Endodermal cell (in vitro differentiated cells): ENCODE measurements at regions not wholly inside any gene's neighbourhood (a gene's known extent, or its start where the extent isn't known, plus 50 kb on each side); places are given as distances from the start of the nearest gene placed in this dataset.
A peak's percentile ranks its signal among the peaks of the same experiment; 100 is the strongest.

Experiments
- DNase-seq: peaks from one replicate; pipeline ENCODE4 v3.0.0-alpha.2; 2017
- H3K27ac ChIP-seq: 2 replicates; pipeline ENCODE4 v1.5.1; 2013; ENCODE audit warnings: mild to moderate bottlenecking, low read depth, low read length, moderate library complexity
- H3K27me3 ChIP-seq: 2 replicates; pipeline ENCODE4 v1.6.1; 2013; ENCODE audit warnings: mild to moderate bottlenecking, low read length, moderate library complexity; ENCODE audit not compliant: insufficient read depth, control insufficient read depth, poor library complexity, severe bottlenecking
- H3K36me3 ChIP-seq: 2 replicates; pipeline ENCODE4 v1.7.0; 2013; ENCODE audit warnings: mild to moderate bottlenecking, low read length, moderate library complexity; ENCODE audit not compliant: control insufficient read depth, insufficient read depth
- H3K4me1 ChIP-seq: one replicate; pipeline ENCODE4 v1.7.0; 2013; ENCODE audit warnings: low read length; ENCODE audit not compliant: control insufficient read depth, insufficient read depth
- H3K4me3 ChIP-seq: 2 replicates; pipeline ENCODE4 v1.5.1; 2013; ENCODE audit warnings: mild to moderate bottlenecking, low read length, moderate library complexity
- H3K9ac ChIP-seq: 2 replicates; pipeline ENCODE4 v1.6.1; 2013; ENCODE audit warnings: mild to moderate bottlenecking, low read length, moderate library complexity; ENCODE audit not compliant: poor library complexity, severe bottlenecking; ENCODE audit errors: extremely low read depth
- H3K9me3 ChIP-seq: 2 replicates; pipeline ENCODE4 v1.6.1; 2013; ENCODE audit warnings: mild to moderate bottlenecking, low read length, moderate library complexity; ENCODE audit not compliant: control insufficient read depth
- H3K27ac Mint-ChIP-seq: 2 replicates; pipeline ENCODE4 v1.8.0; 2020; ENCODE audit warnings: mixed read lengths
- H3K27me3 Mint-ChIP-seq: 2 replicates; pipeline ENCODE4 v1.8.0; 2021; ENCODE audit warnings: mild to moderate bottlenecking, mixed read lengths; ENCODE audit not compliant: insufficient read depth
- H3K36me3 Mint-ChIP-seq: 2 replicates; pipeline ENCODE4 v1.8.0; 2020; ENCODE audit warnings: low read depth, mixed read lengths
- H3K4me1 Mint-ChIP-seq: 2 replicates; pipeline ENCODE4 v1.8.0; 2020; ENCODE audit warnings: mixed read lengths
- H3K4me3 Mint-ChIP-seq: 2 replicates; pipeline ENCODE4 v1.8.0; 2020; ENCODE audit warnings: mild to moderate bottlenecking, moderate library complexity, mixed read lengths
- H3K9me3 Mint-ChIP-seq: 2 replicates; pipeline ENCODE4 v1.8.0; 2020; ENCODE audit warnings: mild to moderate bottlenecking, mixed read lengths
- CTCF ChIP-seq: fragments of 200-600 bp; sonication (generic); conservative IDR thresholded peaks from 2 replicates; pipeline ENCODE4 v1.5.0; 2021; ENCODE audit warnings: antibody characterized with exemption, mild to moderate bottlenecking
- WGBS, 2 experiments: methylation state at CpG; one replicate each; pipeline versions ENCODE4 v1.1.5 to v1.1.7; 2013; ENCODE audit warnings: missing lambda C conversion rate in 2 of 2, mixed read lengths in 1 of 2; ENCODE audit not compliant: insufficient coverage in 1 of 2, insufficient read length in 1 of 2; 5-methylcytosine and 5-hydroxymethylcytosine counted together

DNA sequence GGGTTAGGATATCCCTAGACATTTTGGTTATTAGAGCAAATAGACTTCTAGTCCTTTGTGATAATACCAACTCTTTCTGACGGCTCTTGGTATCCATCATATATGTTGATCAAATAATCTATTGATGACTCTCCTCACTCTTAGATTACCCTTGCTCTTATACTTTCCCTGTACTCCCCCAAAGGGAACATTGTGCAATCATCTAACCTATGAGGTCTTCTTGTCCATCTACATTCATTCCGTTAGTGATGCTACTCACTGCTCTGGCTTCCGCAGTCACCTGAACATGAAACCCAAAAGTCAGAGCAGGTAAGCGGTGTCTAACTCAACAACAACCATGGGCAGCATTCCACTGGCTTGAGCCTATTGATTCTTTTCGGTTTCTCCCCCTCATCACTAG is 223.7 kb upstream of the SALL1 start:
- peaks cover 8% of the 10 kb centered on the region for H3K4me1 Mint-ChIP-seq
- H3K36me3 Mint-ChIP-seq, result peaks cover 2% of the 10 kb centered on the region
- no peak overlapping the region for H3K4me3 ChIP-seq
- no peak overlapping the region for H3K27ac ChIP-seq
- no peaks in the 10 kb centered on the region for H3K27me3 Mint-ChIP-seq
- peak; percentile 2 for DNase-seq
- no peaks in the 10 kb centered on the region for H3K36me3 ChIP-seq
- WGBS, 2 experiments, result 94 to 95% methylated on average over 3 to 5 of the region's 5 CpGs
- no peaks in the 10 kb centered on the region for H3K27me3 ChIP-seq
- no peak overlapping the region for H3K9ac ChIP-seq
- H3K9me3 ChIP-seq, result no peaks in the 10 kb centered on the region
- no peak overlapping the region for H3K27ac Mint-ChIP-seq
- no peak for TF ChIP-seq CTCF
- no peaks in the 10 kb centered on the region for H3K9me3 Mint-ChIP-seq
- H3K4me1 ChIP-seq, result no peaks in the 10 kb centered on the region
- H3K4me3 Mint-ChIP-seq, result no peak overlapping the region

- Mint-ChIP-seq H3K27me3 (no peaks in the 10 kb centered on the region), H3K9me3 (peaks cover under 1% of the 10 kb centered on the region)
- no peak overlapping the region for H3K9ac ChIP-seq
Observed at GRCh38 chr16:51374346-51374745, 223.3 kb upstream of the SALL1 start.

DNA sequence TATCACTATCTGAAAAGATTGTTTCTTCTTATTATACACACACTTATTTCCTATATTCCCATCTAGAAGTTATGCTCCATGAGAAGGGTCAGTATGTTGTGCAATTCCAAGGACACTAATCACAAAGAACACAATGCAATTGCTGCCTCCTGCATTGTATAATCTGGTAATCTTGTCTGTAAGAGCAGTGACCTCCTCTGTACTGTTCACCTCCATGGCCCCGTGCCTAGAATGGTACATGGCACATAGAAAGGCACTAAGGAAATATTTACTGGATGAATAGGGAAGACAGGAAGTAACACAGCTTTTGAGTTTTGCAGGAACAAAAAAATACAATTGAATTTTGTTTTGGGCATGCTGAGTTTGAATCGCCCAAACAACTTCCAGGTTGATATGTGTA is 214.6 kb upstream of the SALL1 start:
- no peaks in the 10 kb centered on the region for H3K4me1 Mint-ChIP-seq
- H3K9ac ChIP-seq, result no peak overlapping the region

More at GRCh38 chr16:51374346-51374745, 223.3 kb upstream of the SALL1 start:
- TF ChIP-seq CTCF, result no peak
- H3K4me3 Mint-ChIP-seq, result no peak overlapping the region
- no peaks in the 10 kb centered on the region for H3K36me3 ChIP-seq
- no peak overlapping the region for H3K4me3 ChIP-seq
- no peak for DNase-seq
- H3K27ac ChIP-seq, result no peak overlapping the region
- H3K27me3 ChIP-seq, result no peaks in the 10 kb centered on the region
- H3K4me1 ChIP-seq, result no peaks in the 10 kb centered on the region
- peaks cover 2% of the 10 kb centered on the region for H3K36me3 Mint-ChIP-seq
- no peaks in the 10 kb centered on the region for H3K9me3 ChIP-seq
- no peak overlapping the region for H3K27ac Mint-ChIP-seq
- H3K4me1 Mint-ChIP-seq, result peaks cover 8% of the 10 kb centered on the region
- WGBS, 2 experiments, result 95% methylated on average over 2 of the region's 2 CpGs; no CpG with 5 or more reads in 1 of the 2 experiments

More for the DNA sequence above, 214.6 kb upstream of the SALL1 start:
- no peak for DNase-seq
- Mint-ChIP-seq H3K4me3 (no peak overlapping the region), H3K27ac (no peak overlapping the region), H3K36me3 (no peaks in the 10 kb centered on the region), H3K9me3 (peaks cover 2% of the 10 kb centered on the region), H3K27me3 (no peaks in the 10 kb centered on the region)
- Histone ChIP-seq H3K4me3 (no peak overlapping the region), H3K36me3 (no peaks in the 10 kb centered on the region), H3K4me1 (no peaks in the 10 kb centered on the region), H3K27me3 (no peaks in the 10 kb centered on the region), H3K27ac (no peak overlapping the region), H3K9me3 (no peaks in the 10 kb centered on the region)
- no peak for TF ChIP-seq CTCF
- WGBS, 2 experiments, result 84 to 85% methylated on average over 2 of the region's 2 CpGs
